HS-5 (cell line): ENCODE measurements at regions not wholly inside any gene's neighbourhood (a gene's known extent, or its start where the extent isn't known, plus 50 kb on each side); places are given as distances from the start of the nearest gene placed in this dataset.
"Not testable (repeated sequence)": the region's sequence is repeated elsewhere in the genome, so short reads cannot be mapped to it uniquely, and the experiment has no call there.

ENCODE experiments used
- DNase-seq: peaks from one replicate; pipeline ENCODE4 v3.0.0-alpha.2; 2012; ENCODE audit warnings: low read depth

DNA sequence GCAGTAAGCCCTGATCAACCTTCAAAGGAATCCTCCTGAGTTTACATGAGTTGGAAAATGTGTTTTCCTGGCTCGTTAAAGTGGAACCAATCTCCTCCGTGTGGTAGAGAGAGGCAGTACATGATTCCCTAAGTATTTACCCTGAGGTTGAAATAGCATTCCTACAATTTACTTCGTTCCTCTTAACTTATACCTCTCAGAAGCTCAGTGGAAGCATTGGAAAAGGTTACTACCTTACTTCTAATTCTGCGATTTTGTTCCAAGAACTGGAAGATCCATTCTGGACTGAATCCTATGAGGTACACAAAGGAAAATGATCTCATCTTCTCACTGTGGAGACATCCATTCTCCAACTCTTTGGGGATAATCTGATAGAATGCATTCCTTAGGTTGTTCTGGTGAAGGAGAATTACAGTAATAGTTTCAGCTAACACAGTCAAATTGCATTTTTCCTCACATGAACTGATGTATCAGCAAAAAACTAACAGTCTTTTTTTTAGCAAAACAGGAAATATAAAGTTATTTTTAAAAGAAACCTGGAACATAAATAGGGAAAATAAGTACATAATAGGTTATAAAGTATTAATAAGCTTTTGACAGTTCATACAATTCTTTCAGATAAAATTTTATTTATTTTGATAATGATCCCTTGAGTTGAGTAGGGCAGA lies 475.6 kb downstream of the PDZRN4 start:
- DNase-seq: no peak

DNA sequence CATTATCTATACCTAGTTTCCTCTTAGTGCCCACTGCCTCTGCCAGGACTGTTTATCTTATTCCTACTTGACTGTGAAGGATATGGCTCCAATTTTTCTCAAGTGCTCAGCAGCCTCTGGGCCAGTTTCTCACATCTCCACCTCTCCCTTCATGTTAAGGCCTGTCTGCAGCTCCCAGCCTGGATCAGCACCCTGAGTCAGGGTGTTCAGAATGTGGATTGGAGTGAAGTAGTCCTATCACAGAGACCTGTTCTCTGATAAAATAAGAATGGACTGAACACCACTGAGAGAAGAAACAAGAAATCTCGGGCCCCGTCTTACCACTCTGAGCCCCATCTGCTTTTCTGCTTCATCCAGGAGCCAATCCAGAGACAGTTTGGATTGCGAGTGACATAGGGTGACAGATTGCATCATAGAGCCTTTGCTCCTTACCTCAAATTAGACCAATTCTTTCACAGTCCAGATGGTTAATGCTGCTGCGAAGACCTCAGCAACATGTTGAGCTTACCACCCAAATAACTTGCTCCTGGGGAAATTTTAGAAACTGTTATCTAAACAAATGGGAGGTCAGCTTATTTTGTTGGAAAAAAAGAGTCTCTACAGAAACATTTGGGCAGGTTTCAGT lies 473.1 kb downstream of the PDZRN4 start:
- no peak for DNase-seq

DNA sequence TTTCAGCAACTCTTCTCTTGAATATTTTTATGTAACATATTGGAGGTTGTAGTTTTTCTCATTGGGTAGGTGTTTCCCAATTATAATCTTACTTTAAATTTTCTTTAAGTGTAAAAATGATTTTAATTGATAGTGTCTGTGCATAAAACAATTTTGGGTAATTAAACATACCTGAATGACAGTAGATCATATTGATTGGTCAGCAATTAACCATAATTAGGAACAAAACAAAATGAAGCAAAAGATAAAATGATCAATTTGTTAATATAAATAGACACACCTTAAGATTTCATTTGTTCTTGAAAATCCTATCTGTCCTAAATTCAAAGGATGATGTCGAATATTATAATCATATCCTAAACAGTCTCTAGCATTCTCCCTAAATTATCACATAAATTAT lies 468.3 kb downstream of the PDZRN4 start:
- DNase-seq: no peak

DNA sequence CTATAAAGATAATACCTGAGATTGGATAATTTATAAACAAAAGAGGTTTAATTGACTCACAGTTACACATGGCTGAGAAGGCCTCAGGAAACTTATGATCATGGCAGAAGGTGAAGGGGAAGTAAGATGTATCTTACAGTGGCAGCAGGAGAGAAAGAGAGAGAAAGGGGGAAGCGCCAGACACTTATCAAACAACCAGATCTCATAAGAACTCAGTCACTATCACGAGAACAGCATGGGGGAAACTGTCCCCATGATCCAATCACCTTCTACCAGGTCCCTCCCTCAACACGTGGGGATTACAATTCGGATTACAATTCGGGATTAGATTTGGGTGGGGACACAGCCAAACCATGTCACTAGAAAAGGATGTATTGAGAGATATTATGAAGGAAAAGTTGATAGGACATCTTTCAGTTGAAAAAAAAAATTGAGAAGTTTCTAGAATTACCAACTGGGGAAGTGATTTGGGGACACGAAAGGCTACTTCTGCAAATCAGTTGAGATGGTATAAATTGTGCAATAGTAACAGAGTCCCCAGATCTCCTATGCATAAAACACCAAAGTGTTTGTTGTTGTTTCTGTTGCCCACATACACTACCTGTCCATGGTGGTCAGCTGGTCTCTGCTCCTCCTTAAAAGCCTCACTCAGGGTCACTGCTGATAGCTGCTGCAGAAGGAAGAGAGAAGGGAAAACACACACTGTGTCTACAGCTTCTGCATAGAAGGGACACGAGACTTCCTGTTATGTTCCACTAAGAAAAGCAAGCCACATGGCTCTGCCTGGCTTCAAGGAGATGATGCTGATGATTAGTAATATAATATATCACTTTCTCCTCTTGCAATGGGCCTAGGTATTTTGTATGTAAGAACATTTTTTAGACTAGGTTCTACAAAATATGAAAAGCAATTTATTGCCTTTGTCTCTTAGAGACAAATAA lies 465.5 kb downstream of the PDZRN4 start:
- no peak for DNase-seq

DNA sequence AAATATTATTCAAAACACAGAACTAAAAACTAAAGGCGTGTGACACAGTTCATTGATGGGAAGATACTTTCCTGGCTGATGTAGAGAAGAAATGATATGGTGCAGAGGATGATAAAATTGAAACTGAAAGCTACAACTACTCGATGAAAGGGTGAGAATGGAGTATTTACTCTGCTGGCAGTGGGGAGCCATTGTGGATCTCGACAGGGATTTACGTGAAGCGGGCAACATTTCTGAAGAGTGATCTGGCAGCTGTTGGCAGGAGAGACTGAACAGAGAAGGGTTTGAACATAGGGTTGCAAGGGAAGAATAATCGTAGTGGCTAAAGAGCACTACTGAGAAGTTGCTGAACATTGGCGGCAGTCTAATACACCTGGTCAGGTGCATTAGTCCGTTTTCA lies 464.9 kb downstream of the PDZRN4 start:
- no peak for DNase-seq

DNA sequence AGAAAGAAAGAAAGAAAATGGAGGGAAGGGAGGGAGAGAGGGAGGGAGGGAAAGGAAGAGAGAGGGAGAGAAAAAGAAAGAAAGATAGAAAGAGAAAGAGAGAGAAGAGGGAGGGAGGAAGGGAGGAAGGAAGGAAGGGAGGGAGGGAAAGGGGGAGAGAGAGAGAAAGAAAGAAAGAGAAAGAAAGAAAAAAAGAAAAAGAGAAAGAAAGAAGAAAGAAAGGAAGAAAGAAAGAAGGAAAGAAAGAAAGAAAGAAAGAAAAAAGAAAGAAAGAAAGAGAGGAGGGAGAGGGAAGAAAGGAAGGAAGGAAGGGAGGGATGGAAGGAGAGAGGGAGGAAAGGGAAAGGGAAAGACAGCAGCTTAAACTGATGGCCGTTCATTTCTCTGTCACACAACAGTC lies 457.5 kb downstream of the PDZRN4 start:
- no peak for DNase-seq

DNA sequence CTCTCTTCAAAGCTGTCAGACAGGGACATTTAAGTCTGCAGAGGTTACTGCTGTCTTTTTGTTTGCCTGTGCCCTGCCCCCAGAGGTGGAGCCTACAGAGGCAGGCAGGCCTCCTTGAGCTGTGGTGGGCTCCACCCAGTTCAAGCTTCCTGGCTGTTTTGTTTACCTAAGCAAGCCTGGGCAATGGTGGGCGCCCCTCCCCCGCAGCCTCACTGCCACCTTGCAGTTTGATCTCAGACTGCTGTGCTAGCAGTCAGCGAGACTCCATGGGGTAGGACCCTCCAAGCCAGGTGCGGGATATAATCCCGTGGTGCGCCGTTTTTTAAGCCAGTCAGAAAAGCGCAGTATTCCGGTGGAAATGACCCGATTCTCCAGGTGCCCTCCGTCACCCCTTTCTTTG lies 454.7 kb downstream of the PDZRN4 start:
- not testable (repeated sequence) for DNase-seq

DNA sequence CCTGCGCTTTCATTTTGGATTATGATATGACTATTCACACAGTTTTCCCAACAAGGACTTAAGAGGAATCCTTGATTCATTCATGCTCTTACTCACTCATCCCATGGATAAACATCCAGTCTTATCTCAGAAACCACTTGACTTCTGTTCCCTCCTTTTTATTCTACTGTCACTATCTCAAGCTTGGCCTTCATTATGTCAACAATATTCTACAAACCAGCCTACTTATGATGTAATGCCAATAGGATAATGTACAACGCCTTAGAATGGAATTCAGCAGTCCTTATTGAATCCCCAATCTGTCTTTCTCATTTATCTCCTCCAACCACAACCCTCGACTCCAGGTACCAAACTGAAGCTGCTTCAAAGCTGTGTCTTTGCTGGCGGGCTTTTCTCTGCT lies 448.5 kb downstream of the PDZRN4 start:
- DNase-seq: no peak

DNA sequence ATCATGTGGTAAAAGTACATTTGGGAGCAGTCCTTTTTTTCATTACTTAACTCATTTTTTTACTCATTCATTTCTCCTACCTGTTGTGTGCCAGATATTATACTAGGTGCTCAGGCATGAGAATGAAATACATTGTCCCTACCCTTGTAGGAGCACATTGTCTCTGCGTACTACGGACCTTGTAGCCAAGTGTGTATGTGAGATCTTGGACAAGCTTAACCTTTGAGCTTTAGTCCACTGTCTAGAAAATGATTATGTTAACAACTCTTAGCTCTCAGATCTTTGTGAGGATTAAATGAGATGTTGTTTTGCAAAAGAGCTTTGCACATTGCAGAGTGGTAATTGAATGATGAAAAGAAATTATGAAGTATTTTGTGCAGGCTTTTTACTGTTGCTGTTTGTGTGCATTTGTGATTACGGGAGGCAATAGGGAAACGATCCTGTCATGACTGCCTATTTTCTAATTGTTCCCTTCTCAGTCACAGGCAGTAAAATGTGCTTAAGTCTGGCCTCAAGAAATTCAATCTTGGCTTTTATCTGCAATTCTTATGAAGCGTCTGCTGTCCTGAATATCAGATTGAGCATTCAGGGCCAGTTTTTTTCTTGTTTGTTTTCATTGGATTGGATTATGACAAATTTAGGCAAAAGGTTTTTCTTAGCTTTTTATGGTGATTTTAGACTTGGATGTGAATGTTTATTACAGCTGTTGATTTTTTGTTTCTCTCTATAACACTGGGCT lies 447.7 kb downstream of the PDZRN4 start:
- no peak for DNase-seq

DNA sequence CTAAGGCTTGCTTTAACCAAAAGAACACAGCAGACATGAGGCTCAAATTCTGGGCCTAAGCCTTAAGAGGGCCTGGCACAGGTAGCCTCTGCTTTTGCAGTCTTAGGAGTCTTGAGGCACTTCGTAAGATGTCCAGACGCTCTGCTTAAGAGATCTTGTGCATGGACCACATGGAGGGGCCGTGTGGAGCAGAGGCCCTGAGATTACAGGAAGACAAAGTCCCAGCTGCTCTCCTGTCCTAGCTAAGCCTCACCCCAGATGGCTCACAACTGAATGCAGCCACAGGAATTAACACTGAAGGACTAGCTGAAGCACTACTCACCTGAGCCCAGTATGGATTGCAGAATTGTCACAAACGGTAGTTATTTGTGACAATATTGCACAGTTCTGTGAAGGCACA lies 446.0 kb downstream of the PDZRN4 start:
- no peak for DNase-seq

DNA sequence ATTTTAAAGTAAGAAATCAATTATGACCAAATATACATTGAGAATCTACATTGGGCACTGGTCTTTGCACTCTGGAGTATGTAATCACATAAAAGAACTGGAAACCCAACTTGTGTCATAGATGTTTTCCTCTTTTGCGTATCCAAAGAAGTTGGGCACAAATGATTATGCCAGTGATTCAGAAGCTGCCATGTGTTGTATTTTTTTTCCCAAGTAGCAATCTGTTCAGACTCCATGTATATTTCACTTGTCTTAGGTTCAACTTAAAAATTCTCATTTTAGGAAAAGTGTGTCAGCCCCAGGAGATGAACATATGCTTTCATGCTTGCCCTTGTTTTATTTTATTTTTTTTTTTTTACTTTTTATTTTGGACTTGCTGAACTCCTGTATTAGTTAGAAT lies 441.5 kb downstream of the PDZRN4 start:
- no peak for DNase-seq

DNA sequence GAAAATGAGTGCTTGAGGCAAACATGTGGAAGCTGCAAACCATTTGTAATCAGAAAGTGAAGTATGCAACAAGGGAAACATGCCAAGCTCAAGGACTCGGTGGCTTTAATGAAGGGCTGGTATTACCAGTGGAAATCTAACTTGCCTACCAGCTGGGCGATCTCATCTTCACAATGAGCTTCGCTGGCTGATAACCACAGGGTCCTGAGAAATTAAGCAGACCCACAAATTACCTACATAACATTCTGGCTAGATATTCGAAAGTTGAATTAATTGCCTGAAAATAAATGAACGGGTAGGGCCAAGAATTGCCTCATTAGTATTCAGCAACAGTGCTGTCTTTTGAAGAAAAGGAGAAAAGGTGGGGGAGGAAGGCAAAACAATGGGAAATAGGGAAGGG lies 439.4 kb downstream of the PDZRN4 start:
- no peak for DNase-seq

DNA sequence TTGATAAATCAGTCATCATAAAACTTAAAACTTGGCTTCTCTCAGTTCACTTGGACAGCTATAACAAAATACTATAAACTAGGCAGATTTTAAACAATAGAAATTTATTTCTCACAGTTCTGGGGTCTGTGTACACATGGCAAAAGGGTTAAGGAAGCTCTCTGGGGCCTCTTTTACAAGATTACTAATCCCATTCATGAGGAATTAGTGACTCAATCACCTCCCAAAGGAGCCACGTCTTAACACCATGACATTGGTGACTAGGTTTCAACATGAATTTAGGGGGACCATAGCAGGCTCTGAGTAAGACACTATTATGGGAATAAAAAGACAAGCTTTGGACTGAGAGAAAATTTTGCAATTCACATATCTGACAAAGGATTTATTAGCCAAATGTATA lies 436.5 kb downstream of the PDZRN4 start:
- no peak for DNase-seq
